ENCODE measurements at regions not wholly inside any gene's neighbourhood (a gene's known extent, or its start where the extent isn't known, plus 50 kb on each side); places are given as distances from the start of the nearest gene placed in this dataset.

GRCh38 chr6:169849396-169849795 is 98.0 kb downstream of the ERMARD start:
- no peak for DNase-seq (ENCODE audit: insufficient read length, low spot score)
- no peak for FAIRE-seq
- TF ChIP-seq, protein P1, sequence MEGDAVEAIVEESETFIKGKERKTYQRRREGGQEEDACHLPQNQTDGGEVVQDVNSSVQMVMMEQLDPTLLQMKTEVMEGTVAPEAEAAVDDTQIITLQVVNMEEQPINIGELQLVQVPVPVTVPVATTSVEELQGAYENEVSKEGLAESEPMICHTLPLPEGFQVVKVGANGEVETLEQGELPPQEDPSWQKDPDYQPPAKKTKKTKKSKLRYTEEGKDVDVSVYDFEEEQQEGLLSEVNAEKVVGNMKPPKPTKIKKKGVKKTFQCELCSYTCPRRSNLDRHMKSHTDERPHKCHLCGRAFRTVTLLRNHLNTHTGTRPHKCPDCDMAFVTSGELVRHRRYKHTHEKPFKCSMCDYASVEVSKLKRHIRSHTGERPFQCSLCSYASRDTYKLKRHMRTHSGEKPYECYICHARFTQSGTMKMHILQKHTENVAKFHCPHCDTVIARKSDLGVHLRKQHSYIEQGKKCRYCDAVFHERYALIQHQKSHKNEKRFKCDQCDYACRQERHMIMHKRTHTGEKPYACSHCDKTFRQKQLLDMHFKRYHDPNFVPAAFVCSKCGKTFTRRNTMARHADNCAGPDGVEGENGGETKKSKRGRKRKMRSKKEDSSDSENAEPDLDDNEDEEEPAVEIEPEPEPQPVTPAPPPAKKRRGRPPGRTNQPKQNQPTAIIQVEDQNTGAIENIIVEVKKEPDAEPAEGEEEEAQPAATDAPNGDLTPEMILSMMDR (IDR thresholded peaks at IDR 0.05; ENCODE audit: insufficient read depth, missing control alignments): no peak

- FAIRE-seq (no peak), DNase-seq (ENCODE audit: insufficient read length, low spot score) (no peak)
- TF ChIP-seq, protein P1 (IDR thresholded peaks at IDR 0.05; ENCODE audit: insufficient read depth, missing control alignments): no peak
These were observed 97.5 kb downstream of the ERMARD start for GRCh38 chr6:169848946-169849345.

- TF ChIP-seq, protein P1 (IDR thresholded peaks at IDR 0.05; ENCODE audit: insufficient read depth, missing control alignments): no peak
- no peak for DNase-seq (ENCODE audit: insufficient read length, low spot score)
- FAIRE-seq: no peak
These were observed 96.5 kb downstream of the ERMARD start for GRCh38 chr6:169847901-169848311.

GRCh38 chr6:169847141-169847674 is 95.8 kb downstream of the ERMARD start:
- TF ChIP-seq, protein P1 (IDR thresholded peaks at IDR 0.05; ENCODE audit: insufficient read depth, missing control alignments): no peak
- FAIRE-seq (no peak), DNase-seq (ENCODE audit: insufficient read length, low spot score) (no peak)

- TF ChIP-seq, protein P1 (IDR thresholded peaks at IDR 0.05; ENCODE audit: insufficient read depth, missing control alignments): no peak
- FAIRE-seq (no peak), DNase-seq (ENCODE audit: insufficient read length, low spot score) (no peak)
These were observed 95.0 kb downstream of the ERMARD start for GRCh38 chr6:169846286-169847056.

GRCh38 chr6:169845426-169846285 is 94.2 kb downstream of the ERMARD start:
- no peak for DNase-seq (ENCODE audit: insufficient read length, low spot score)
- no peak for FAIRE-seq
- TF ChIP-seq, protein P1 (IDR thresholded peaks at IDR 0.05; ENCODE audit: insufficient read depth, missing control alignments): no peak
